Ishikawa (cell line): ENCODE measurements at regions not wholly inside any gene's neighbourhood (a gene's known extent, or its start where the extent isn't known, plus 50 kb on each side); places are given as distances from the start of the nearest gene placed in this dataset.

Source experiments
- CEBPB ChIP-seq: IDR thresholded peaks from 2 replicates; pipeline ENCODE4 v1.6.1; 2012
- CREB1 ChIP-seq: IDR thresholded peaks from 2 replicates; pipeline ENCODE4 v1.6.1; 2012; ENCODE audit warnings: low read depth
- EGR1 ChIP-seq: IDR thresholded peaks from 2 replicates; pipeline ENCODE4 v1.6.1; 2012
- EP300 ChIP-seq: IDR thresholded peaks from 2 replicates; pipeline ENCODE4 v1.6.1; 2012; ENCODE audit warnings: borderline replicate concordance
- FOXM1 ChIP-seq: IDR thresholded peaks from 2 replicates; pipeline ENCODE4 v1.6.1; 2012; ENCODE audit warnings: low read depth, borderline replicate concordance
- MAX ChIP-seq: IDR thresholded peaks from 2 replicates; pipeline ENCODE4 v1.6.1; 2012
- NFIC ChIP-seq: IDR thresholded peaks from 2 replicates; pipeline ENCODE4 v1.6.1; 2012
- RAD21 ChIP-seq: IDR thresholded peaks from 2 replicates; pipeline ENCODE4 v1.6.1; 2012; ENCODE audit warnings: low read depth
- REST ChIP-seq: IDR thresholded peaks from 2 replicates; pipeline ENCODE4 v1.6.1; 2012; ENCODE audit warnings: low read depth, mild to moderate bottlenecking
- TAF1 ChIP-seq: IDR thresholded peaks from 2 replicates; pipeline ENCODE4 v1.6.1; 2012; ENCODE audit warnings: low read depth, mild to moderate bottlenecking
- TCF12 ChIP-seq: IDR thresholded peaks from 2 replicates; pipeline ENCODE4 v1.6.1; 2012; ENCODE audit warnings: low read depth
- TEAD4 ChIP-seq: IDR thresholded peaks from 2 replicates; pipeline ENCODE4 v1.6.1; 2012
- USF1 ChIP-seq: IDR thresholded peaks from 2 replicates; pipeline ENCODE4 v1.6.1; 2012
- YY1 ChIP-seq: IDR thresholded peaks from 2 replicates; pipeline ENCODE4 v1.6.1; 2012; ENCODE audit warnings: low read depth
- ZBTB7A ChIP-seq: IDR thresholded peaks from 2 replicates; pipeline ENCODE4 v1.6.1; 2012; ENCODE audit warnings: low read depth

GRCh38 chr3:137297770-137298169 is 340.0 kb downstream of the IL20RB start:
- no peak for TF ChIP-seq NFIC
- no peak for TF ChIP-seq ZBTB7A

- TF ChIP-seq MAX (no peak), CREB1 (no peak), TCF12 (no peak), ZBTB7A (no peak), CEBPB (no peak), YY1 (no peak), TAF1 (no peak), FOXM1 (no peak)
Observed at GRCh38 chr3:137300703-137301102, 342.9 kb downstream of the IL20RB start.

- TF ChIP-seq FOXM1: no peak
- no peak for TF ChIP-seq TAF1
- no peak for TF ChIP-seq EGR1
- TF ChIP-seq EP300: no peak
- no peak for TF ChIP-seq NFIC
- TF ChIP-seq MAX: no peak
- no peak for TF ChIP-seq RAD21
- no peak for TF ChIP-seq ZBTB7A
- no peak for TF ChIP-seq CREB1
- no peak for TF ChIP-seq YY1
- no peak for TF ChIP-seq USF1
- TF ChIP-seq REST: no peak
- no peak for TF ChIP-seq TCF12
- TF ChIP-seq TEAD4: no peak
Observed at GRCh38 chr3:137304313-137305056, 346.7 kb downstream of the IL20RB start.

GRCh38 chr3:137324114-137324513 is 366.3 kb downstream of the IL20RB start:
- TF ChIP-seq MAX: no peak
- TF ChIP-seq CEBPB: no peak
- TF ChIP-seq RAD21: no peak
- TF ChIP-seq FOXM1: no peak
- no peak for TF ChIP-seq TCF12
- no peak for TF ChIP-seq REST
- TF ChIP-seq NFIC: no peak
- TF ChIP-seq CREB1: no peak
- TF ChIP-seq EP300: no peak
- TF ChIP-seq TAF1: no peak
- TF ChIP-seq YY1: no peak
- TF ChIP-seq ZBTB7A: no peak
- no peak for TF ChIP-seq TEAD4
- no peak for TF ChIP-seq EGR1
- TF ChIP-seq USF1: no peak

- TF ChIP-seq FOXM1 (no peak), EGR1 (no peak), USF1 (no peak), EP300 (no peak), MAX (no peak), ZBTB7A (no peak)
Observed at GRCh38 chr3:137325170-137325569, 367.4 kb downstream of the IL20RB start.

GRCh38 chr3:137325934-137326333 is 368.2 kb downstream of the IL20RB start:
- TF ChIP-seq FOXM1 (no peak), RAD21 (no peak), CREB1 (no peak)
